Panc1 (cell line): ENCODE measurements at regions not wholly inside any gene's neighbourhood (a gene's known extent, or its start where the extent isn't known, plus 50 kb on each side); places are given as distances from the start of the nearest gene placed in this dataset.

ENCODE experiments used
- ATAC-seq: fragments of 200-7000 bp; cut with Tn5 transposase; 2 replicates; pipeline ENCODE4 v1.9.1; 2020; ENCODE audit warnings: mild to moderate bottlenecking, moderate library complexity
- BruUV-seq: library from RNA; stranded (reverse); fragments of 400-500 nt; replicated peaks from 2 replicates; lab custom pipeline; 2021; lab: Mats Ljungman, UMichigan
- CTCF ChIA-PET: fragments of 300-600 bp; sonication (Branson Sonifier 250); formaldehyde crosslinking; loops from one replicate; lab custom pipeline; 2022; ENCODE audit warnings: antibody characterized with exemption; lab: Charles Lee
- POLR2A ChIA-PET: fragments of 300-600 bp; sonication (Branson Sonifier 250); formaldehyde crosslinking; loops from one replicate; lab custom pipeline; 2022; ENCODE audit warnings: antibody characterized with exemption; lab: Charles Lee
- DNase-seq: peaks from one replicate; pipeline ENCODE4 v3.0.0-alpha.2; 2010; ENCODE audit warnings: low read depth, low spot score
- H3K27ac ChIP-seq: 2 replicates; pipeline ENCODE4 v1.5.1; 2011; ENCODE audit warnings: mild to moderate bottlenecking, low read length, inconsistent platforms
- H3K27me3 ChIP-seq: fragments of 200-500 bp; sonication (Bioruptor generic); 2 replicates; pipeline ENCODE4 v1.6.0; 2014; ENCODE audit warnings: low read length, inconsistent platforms; ENCODE audit not compliant: control insufficient read depth, insufficient read depth
- H3K36me3 ChIP-seq: fragments of 200-500 bp; sonication (Bioruptor generic); 2 replicates; pipeline ENCODE4 v1.5.1; 2014; ENCODE audit warnings: inconsistent platforms, mild to moderate bottlenecking, low read length, moderate library complexity; ENCODE audit not compliant: control insufficient read depth, insufficient read depth
- H3K4me1 ChIP-seq: 2 replicates; pipeline ENCODE4 v1.5.1; 2011; ENCODE audit warnings: inconsistent platforms, mild to moderate bottlenecking, low read length, moderate library complexity; ENCODE audit not compliant: control insufficient read depth, insufficient read depth
- H3K4me3 ChIP-seq, 2 experiments: 2 replicates each; pipeline ENCODE4 v1.5.1; 2011 to 2012; ENCODE audit warnings: low read depth in 2 of 2, low read length in 2 of 2, mild to moderate bottlenecking in 2 of 2, inconsistent platforms in 1 of 2, moderate library complexity in 1 of 2
- H3K9me3 ChIP-seq: fragments of 200-500 bp; sonication (Bioruptor generic); 2 replicates; pipeline ENCODE4 v1.5.1; 2014; ENCODE audit warnings: low read depth, mild to moderate bottlenecking, inconsistent platforms, low read length, moderate library complexity; ENCODE audit not compliant: control insufficient read depth, insufficient read depth
- POLR2AphosphoS5 ChIP-seq: IDR thresholded peaks from 2 replicates; pipeline ENCODE4 v1.6.1; 2012; ENCODE audit warnings: mild to moderate bottlenecking, low read depth, low read length, moderate library complexity
- REST ChIP-seq, 2 experiments: IDR thresholded peaks; 2 replicates each; pipeline ENCODE4 v1.6.1; 2011 to 2012; ENCODE audit warnings: low read depth in 2 of 2, control low read depth in 1 of 2, low read length in 1 of 2, mild to moderate bottlenecking in 1 of 2, moderate library complexity in 1 of 2; ENCODE audit not compliant: insufficient read depth in 1 of 2
- SIN3A ChIP-seq: IDR thresholded peaks from 2 replicates; pipeline ENCODE4 v1.6.1; 2012; ENCODE audit warnings: low read depth, mild to moderate bottlenecking, low read length, moderate library complexity, borderline replicate concordance; ENCODE audit not compliant: insufficient read depth
- TCF7L2 ChIP-seq: IDR thresholded peaks from 2 replicates; pipeline ENCODE4 v1.6.1; 2011; ENCODE audit warnings: mild to moderate bottlenecking, low read depth, low read length, inconsistent platforms
- in situ Hi-C: cut with HindIII; loops from 2 replicates; pipeline ENCODE4 v1.10.0; 2016; ENCODE audit warnings: low sequenced_read_pairs, low pct_unique_long_range_greater_than_20kb
- intact Hi-C: fragments of 100-400 bp; cut with micrococcal nuclease; formaldehyde crosslinking; loops from one replicate; pipeline ENCODE4 v1.10.0; 2022; ENCODE audit not compliant: unreplicated experiment
- TF ChIP-seq, protein P1 (sequence below): fragments of 450-650 bp; IDR thresholded peaks from 2 replicates; pipeline ENCODE4 v1.5.1; 2017; ENCODE audit warnings: mild to moderate bottlenecking

DNA sequence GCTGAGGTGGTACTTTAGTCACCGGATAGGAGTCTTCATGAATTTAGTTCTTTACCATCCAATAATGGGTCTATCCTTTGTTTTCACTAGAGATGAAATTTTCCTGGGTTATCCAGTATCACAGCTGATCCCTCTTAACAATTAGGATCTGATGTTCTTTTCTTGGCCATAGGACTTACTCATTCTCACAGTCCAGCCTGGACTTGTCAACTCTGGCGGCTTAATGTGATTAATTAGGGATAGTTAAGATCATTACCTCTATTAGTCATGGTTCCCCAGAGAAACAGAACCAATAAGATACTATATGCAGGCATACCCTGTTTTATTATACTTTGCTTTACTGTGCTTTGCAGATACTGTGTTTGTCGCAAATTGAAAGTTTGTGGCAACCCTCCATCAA is 272.7 kb upstream of the FAT4 start:
- H3K27me3 ChIP-seq, result no peaks in the 10 kb centered on the region
- CTCF ChIA-PET, result no interaction called here
- no peaks in the 10 kb centered on the region for H3K36me3 ChIP-seq
- H3K4me1 ChIP-seq, result no peaks in the 10 kb centered on the region
- POLR2A ChIA-PET, result no interaction called here
- in situ Hi-C loops, result no loop called here
- H3K27ac ChIP-seq, result no peak overlapping the region
- intact Hi-C loops, result no loop called here
- no peaks in the 10 kb centered on the region for H3K9me3 ChIP-seq
- ATAC-seq (no peak), DNase-seq (no peak)
- TF ChIP-seq POLR2AphosphoS5 (no peak), REST (IDR thresholded peaks at IDR 0.05; ENCODE audit: insufficient read depth in 1 of 2, low read depth in 2 of 2, low read length in 1 of 2) (no peak), TCF7L2 (no peak), SIN3A (no peak)
- TF ChIP-seq, protein P1, sequence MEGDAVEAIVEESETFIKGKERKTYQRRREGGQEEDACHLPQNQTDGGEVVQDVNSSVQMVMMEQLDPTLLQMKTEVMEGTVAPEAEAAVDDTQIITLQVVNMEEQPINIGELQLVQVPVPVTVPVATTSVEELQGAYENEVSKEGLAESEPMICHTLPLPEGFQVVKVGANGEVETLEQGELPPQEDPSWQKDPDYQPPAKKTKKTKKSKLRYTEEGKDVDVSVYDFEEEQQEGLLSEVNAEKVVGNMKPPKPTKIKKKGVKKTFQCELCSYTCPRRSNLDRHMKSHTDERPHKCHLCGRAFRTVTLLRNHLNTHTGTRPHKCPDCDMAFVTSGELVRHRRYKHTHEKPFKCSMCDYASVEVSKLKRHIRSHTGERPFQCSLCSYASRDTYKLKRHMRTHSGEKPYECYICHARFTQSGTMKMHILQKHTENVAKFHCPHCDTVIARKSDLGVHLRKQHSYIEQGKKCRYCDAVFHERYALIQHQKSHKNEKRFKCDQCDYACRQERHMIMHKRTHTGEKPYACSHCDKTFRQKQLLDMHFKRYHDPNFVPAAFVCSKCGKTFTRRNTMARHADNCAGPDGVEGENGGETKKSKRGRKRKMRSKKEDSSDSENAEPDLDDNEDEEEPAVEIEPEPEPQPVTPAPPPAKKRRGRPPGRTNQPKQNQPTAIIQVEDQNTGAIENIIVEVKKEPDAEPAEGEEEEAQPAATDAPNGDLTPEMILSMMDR, result no peak
- H3K4me3 ChIP-seq, result no peak overlapping the region
- no TSS peak for BruUV-seq

- in situ Hi-C loops (no loop called here), intact Hi-C loops (no loop called here)
- TF ChIP-seq, protein P1, result no peak
- no peak for TF ChIP-seq POLR2AphosphoS5
- H3K27ac ChIP-seq, result no peak overlapping the region
- ChIA-PET POLR2A (no interaction called here), CTCF (no interaction called here)
- H3K36me3 ChIP-seq, result no peaks in the 10 kb centered on the region
- no peaks in the 10 kb centered on the region for H3K9me3 ChIP-seq
- ATAC-seq (no peak), DNase-seq (no peak)
- no peaks in the 10 kb centered on the region for H3K27me3 ChIP-seq
- H3K4me3 ChIP-seq, result no peak overlapping the region
- no peaks in the 10 kb centered on the region for H3K4me1 ChIP-seq
- BruUV-seq, result no TSS peak
Observed at GRCh38 chr4:125041372-125041930, 273.3 kb upstream of the FAT4 start.
